G401.6 (cell line): ENCODE measurements at regions not wholly inside any gene's neighbourhood (a gene's known extent, or its start where the extent isn't known, plus 50 kb on each side); places are given as distances from the start of the nearest gene placed in this dataset.

Source experiments
- FAIRE-seq: peaks from 2 replicates; lab custom pipeline; 2012; peaks lifted over from hg19 to GRCh38; lab: Jason Lieb, UNC

- FAIRE-seq, result no peak
Observed at GRCh38 chrX:155682834-155683233, 70.1 kb upstream of the TMLHE start.

- FAIRE-seq, result no peak
Observed at GRCh38 chrX:155679715-155680114, 67.0 kb upstream of the TMLHE start.

- FAIRE-seq, result no peak
Observed at GRCh38 chrX:155673338-155673737, 60.6 kb upstream of the TMLHE start.

- FAIRE-seq, result no peak
Observed at GRCh38 chrX:155666741-155667140, 54.0 kb upstream of the TMLHE start.
